Bronchial epithelial cell (primary cell): ENCODE measurements at regions not wholly inside any gene's neighbourhood (a gene's known extent, or its start where the extent isn't known, plus 50 kb on each side); places are given as distances from the start of the nearest gene placed in this dataset.

Experiments
- DNase-seq: peaks from one replicate; pipeline ENCODE4 v3.0.0-alpha.2; 2010; ENCODE audit warnings: low read depth
- FAIRE-seq: peaks from 2 replicates; lab custom pipeline; 2011; peaks lifted over from hg19 to GRCh38; lab: Jason Lieb, UNC
- H3K27me3 ChIP-seq: 2 replicates; pipeline ENCODE4 v1.5.1; 2011; ENCODE audit warnings: low read length; ENCODE audit not compliant: control insufficient read depth, insufficient read depth
- H3K36me3 ChIP-seq: 2 replicates; pipeline ENCODE4 v1.5.1; 2011; ENCODE audit warnings: low read length; ENCODE audit not compliant: control insufficient read depth, insufficient read depth
- H3K4me3 ChIP-seq: 2 replicates; pipeline ENCODE4 v1.5.1; 2011; ENCODE audit warnings: mild to moderate bottlenecking, low read depth, low read length, control low read depth
- CTCF ChIP-seq: IDR thresholded peaks from 2 replicates; pipeline ENCODE4 v1.5.1; 2011; ENCODE audit warnings: mild to moderate bottlenecking, moderate library complexity, low read length, control low read depth, inconsistent platforms; ENCODE audit not compliant: insufficient read depth, severe bottlenecking

GRCh38 chr2:19753314-19753713 is 148.5 kb downstream of the TTC32 start:
- TF ChIP-seq CTCF: no peak
- Histone ChIP-seq H3K4me3 (no peak overlapping the region), H3K27me3 (no peaks in the 10 kb centered on the region), H3K36me3 (no peaks in the 10 kb centered on the region)
- DNase-seq (peak; percentile 44), FAIRE-seq (no peak)

- DNase-seq: no peak
- no peaks in the 10 kb centered on the region for H3K36me3 ChIP-seq
- H3K27me3 ChIP-seq: no peaks in the 10 kb centered on the region
- no peak for FAIRE-seq
- H3K4me3 ChIP-seq: no peak overlapping the region
- no peak for TF ChIP-seq CTCF
Observed at GRCh38 chr2:19752500-19752899, 149.3 kb downstream of the TTC32 start.

GRCh38 chr2:19751631-19752030 is 150.2 kb downstream of the TTC32 start:
- Histone ChIP-seq H3K4me3 (no peak overlapping the region), H3K36me3 (no peaks in the 10 kb centered on the region), H3K27me3 (no peaks in the 10 kb centered on the region)
- TF ChIP-seq CTCF: no peak
- DNase-seq: no peak
- no peak for FAIRE-seq

- no peak for TF ChIP-seq CTCF
- Histone ChIP-seq H3K36me3 (no peaks in the 10 kb centered on the region), H3K4me3 (no peak overlapping the region), H3K27me3 (no peaks in the 10 kb centered on the region)
- DNase-seq: no peak
- no peak for FAIRE-seq
Observed at GRCh38 chr2:19750136-19750535, 151.6 kb downstream of the TTC32 start.

GRCh38 chr2:19749507-19749836 is 152.3 kb downstream of the TTC32 start:
- DNase-seq (no peak), FAIRE-seq (no peak)
- no peak for TF ChIP-seq CTCF
- Histone ChIP-seq H3K27me3 (no peaks in the 10 kb centered on the region), H3K4me3 (no peak overlapping the region), H3K36me3 (no peaks in the 10 kb centered on the region)

- no peak for TF ChIP-seq CTCF
- H3K4me3 ChIP-seq: no peak overlapping the region
- no peaks in the 10 kb centered on the region for H3K27me3 ChIP-seq
- no peak for DNase-seq
- H3K36me3 ChIP-seq: no peaks in the 10 kb centered on the region
- FAIRE-seq: no peak
Observed at GRCh38 chr2:19748711-19749506, 152.9 kb downstream of the TTC32 start.
